GM12865 (cell line): ENCODE measurements at regions not wholly inside any gene's neighbourhood (a gene's known extent, or its start where the extent isn't known, plus 50 kb on each side); places are given as distances from the start of the nearest gene placed in this dataset.

ENCODE experiments used
- DNase-seq: peaks from one replicate; pipeline ENCODE4 v3.0.0; 2010; ENCODE audit warnings: low read depth
- H3K4me3 ChIP-seq: 2 replicates; pipeline ENCODE4 v1.5.1; 2011; ENCODE audit warnings: mild to moderate bottlenecking, low read depth, low read length, control low read depth
- CTCF ChIP-seq: IDR thresholded peaks from 2 replicates; pipeline ENCODE4 v1.5.1; 2011; ENCODE audit warnings: low read length, control low read depth, low read depth, inconsistent platforms; ENCODE audit not compliant: insufficient read depth; ENCODE audit errors: missing control alignments

GRCh38 chr5:8851101-8851500, 694.8 kb downstream of the SEMA5A start:
- TF ChIP-seq CTCF: no peak
- no peak for DNase-seq
- no peak overlapping the region for H3K4me3 ChIP-seq

- no peak for DNase-seq
- no peak overlapping the region for H3K4me3 ChIP-seq
- no peak for TF ChIP-seq CTCF
Observed at GRCh38 chr5:8857051-8857450, 688.8 kb downstream of the SEMA5A start.

- no peak for TF ChIP-seq CTCF
- H3K4me3 ChIP-seq: no peak overlapping the region
- DNase-seq: no peak
Observed at GRCh38 chr5:8861764-8862163, 684.1 kb downstream of the SEMA5A start.

GRCh38 chr5:8864053-8864452, 681.8 kb downstream of the SEMA5A start:
- peak; percentile 62 for TF ChIP-seq CTCF
- no peak overlapping the region for H3K4me3 ChIP-seq
- peak; percentile 63 for DNase-seq

GRCh38 chr5:8865266-8865665, 680.6 kb downstream of the SEMA5A start:
- no peak overlapping the region for H3K4me3 ChIP-seq
- DNase-seq: no peak
- no peak for TF ChIP-seq CTCF

- no peak for TF ChIP-seq CTCF
- no peak for DNase-seq
- H3K4me3 ChIP-seq: no peak overlapping the region
Observed at GRCh38 chr5:8865686-8866374, 680.0 kb downstream of the SEMA5A start.

- no peak for TF ChIP-seq CTCF
- H3K4me3 ChIP-seq: no peak overlapping the region
- DNase-seq: no peak
Observed at GRCh38 chr5:8868283-8868682, 677.6 kb downstream of the SEMA5A start.
